ENCODE measurements at regions not wholly inside any gene's neighbourhood (a gene's known extent, or its start where the extent isn't known, plus 50 kb on each side); places are given as distances from the start of the nearest gene placed in this dataset.

DNA sequence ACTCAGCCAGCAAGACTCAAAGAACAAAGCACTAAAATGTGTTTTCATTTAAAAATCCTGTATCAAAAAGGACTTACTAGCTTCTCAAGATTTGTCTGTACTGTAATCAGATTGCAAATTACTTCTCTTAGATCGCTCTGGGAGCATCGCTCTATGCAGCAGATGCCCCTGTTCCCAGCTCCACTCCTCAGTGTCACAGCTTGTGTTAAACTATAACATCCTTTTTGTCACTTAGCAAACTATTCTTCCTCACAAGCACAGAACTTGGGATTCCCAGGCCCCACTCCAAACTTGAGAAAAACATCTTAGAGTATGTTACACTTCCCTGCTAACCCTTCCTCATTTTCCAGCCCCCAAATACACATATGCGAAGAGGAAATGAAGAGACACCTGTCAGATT lies 85.1 kb upstream of the CHRM3 start:
- ChIA-PET CTCF (no interaction called here), POLR2A (no interaction called here)
- Histone ChIP-seq H3K27ac (ENCODE audit: low read length in 2 of 2) (no peak overlapping the region), H3K27me3 (replicated peaks in 1 of 4; ENCODE audit: control extremely low read depth in 1 of 4, control insufficient read depth in 3 of 4, insufficient read depth in 4 of 4, low read length in 3 of 4) (no peaks in the 10 kb centered on the region), H3K79me2 (ENCODE audit: control insufficient read depth, insufficient read depth, low read length) (no peaks in the 10 kb centered on the region), H3K9ac (ENCODE audit: low read length) (no peak overlapping the region), H4K20me1 (ENCODE audit: control insufficient read depth, insufficient read depth, low read length, poor library complexity, severe bottlenecking) (no peaks in the 10 kb centered on the region), H3K9me3 (ENCODE audit: control extremely low read depth in 1 of 3, control insufficient read depth in 2 of 3, insufficient read depth in 1 of 3, low read length in 2 of 3) (no peaks in the 10 kb centered on the region), H2AFZ (ENCODE audit: insufficient read depth, low read depth, low read length, poor library complexity, severe bottlenecking) (no peak overlapping the region), H3K4me1 (ENCODE audit: control insufficient read depth in 2 of 2, insufficient read depth in 2 of 2, low read length in 2 of 2) (no peaks in the 10 kb centered on the region), H3K4me3 (ENCODE audit: control extremely low read depth in 1 of 5, extremely low read depth in 1 of 5, insufficient read depth in 1 of 5, low read depth in 2 of 5, low read length in 4 of 5) (no peak overlapping the region), H3K36me3 (replicated peaks in 1 of 2; ENCODE audit: control extremely low read depth in 1 of 2, control insufficient read depth in 1 of 2, extremely low read depth in 1 of 2, insufficient read depth in 2 of 2, low read length in 1 of 2) (no peaks in the 10 kb centered on the region), H3K4me2 (replicated peaks; ENCODE audit: low read depth, low read length, poor library complexity, severe bottlenecking) (no peak overlapping the region)
- intact Hi-C loops (cut with micrococcal nuclease): no loop called here
- no peaks in the 10 kb centered on the region for H3K27me3 Mint-ChIP-seq
- 100% methylated on average over 2 of the region's 3 CpGs for WGBS (ENCODE audit: insufficient coverage)
- no peaks in the 10 kb centered on the region for H3K4me1 Mint-ChIP-seq
- ATAC-seq (ENCODE audit: low read depth): no peak
- TF ChIP-seq EZH2 (IDR thresholded peaks at IDR 0.05; ENCODE audit: borderline replicate concordance, insufficient read depth, low read depth, low read length, poor library complexity, severe bottlenecking): no peak
- TF ChIP-seq, protein P1, sequence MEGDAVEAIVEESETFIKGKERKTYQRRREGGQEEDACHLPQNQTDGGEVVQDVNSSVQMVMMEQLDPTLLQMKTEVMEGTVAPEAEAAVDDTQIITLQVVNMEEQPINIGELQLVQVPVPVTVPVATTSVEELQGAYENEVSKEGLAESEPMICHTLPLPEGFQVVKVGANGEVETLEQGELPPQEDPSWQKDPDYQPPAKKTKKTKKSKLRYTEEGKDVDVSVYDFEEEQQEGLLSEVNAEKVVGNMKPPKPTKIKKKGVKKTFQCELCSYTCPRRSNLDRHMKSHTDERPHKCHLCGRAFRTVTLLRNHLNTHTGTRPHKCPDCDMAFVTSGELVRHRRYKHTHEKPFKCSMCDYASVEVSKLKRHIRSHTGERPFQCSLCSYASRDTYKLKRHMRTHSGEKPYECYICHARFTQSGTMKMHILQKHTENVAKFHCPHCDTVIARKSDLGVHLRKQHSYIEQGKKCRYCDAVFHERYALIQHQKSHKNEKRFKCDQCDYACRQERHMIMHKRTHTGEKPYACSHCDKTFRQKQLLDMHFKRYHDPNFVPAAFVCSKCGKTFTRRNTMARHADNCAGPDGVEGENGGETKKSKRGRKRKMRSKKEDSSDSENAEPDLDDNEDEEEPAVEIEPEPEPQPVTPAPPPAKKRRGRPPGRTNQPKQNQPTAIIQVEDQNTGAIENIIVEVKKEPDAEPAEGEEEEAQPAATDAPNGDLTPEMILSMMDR (IDR thresholded peaks at IDR 0.05): no peak
- H3K9me3 Mint-ChIP-seq (ENCODE audit: insufficient read depth): peaks cover 4% of the 10 kb centered on the region
- H3K4me3 Mint-ChIP-seq: no peak overlapping the region
- no peak overlapping the region for H3K27ac Mint-ChIP-seq
- no peak for DNase-seq

DNA sequence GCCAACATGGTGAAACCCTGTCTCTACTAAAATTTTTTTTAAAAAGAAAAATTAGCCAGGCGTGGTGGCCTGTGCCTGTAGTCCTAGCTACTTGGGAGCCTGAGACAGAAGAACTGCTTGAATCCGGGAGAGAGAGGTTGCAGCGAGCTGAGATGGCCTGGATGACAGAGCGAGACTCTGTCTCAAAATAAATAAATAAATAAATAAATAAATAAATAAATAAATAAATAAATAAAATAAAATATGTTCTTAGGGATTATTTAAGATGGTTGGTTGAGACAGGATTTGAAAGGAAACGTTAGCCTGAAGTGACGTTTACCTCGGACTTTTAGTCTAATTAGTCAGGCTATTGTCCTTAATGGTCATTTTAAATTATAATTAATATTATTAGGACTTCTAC lies 88.5 kb upstream of the CHRM3 start:
- H3K4me1 Mint-ChIP-seq: no peaks in the 10 kb centered on the region
- H3K9me3 ChIP-seq (ENCODE audit: control extremely low read depth in 1 of 3, control insufficient read depth in 2 of 3, insufficient read depth in 1 of 3, low read length in 2 of 3): no peaks in the 10 kb centered on the region
- no peak overlapping the region for H2AFZ ChIP-seq (ENCODE audit: insufficient read depth, low read depth, low read length, poor library complexity, severe bottlenecking)
- DNase-seq: no peak
- H3K79me2 ChIP-seq (ENCODE audit: control insufficient read depth, insufficient read depth, low read length): no peaks in the 10 kb centered on the region
- no peak overlapping the region for H3K4me2 ChIP-seq (replicated peaks; ENCODE audit: low read depth, low read length, poor library complexity, severe bottlenecking)
- no peak overlapping the region for H3K9ac ChIP-seq (ENCODE audit: low read length)
- 86% methylated on average over 1 of the region's 7 CpGs for WGBS (ENCODE audit: insufficient coverage)
- H3K9me3 Mint-ChIP-seq (ENCODE audit: insufficient read depth): peaks cover 2% of the 10 kb centered on the region
- TF ChIP-seq EZH2 (IDR thresholded peaks at IDR 0.05; ENCODE audit: borderline replicate concordance, insufficient read depth, low read depth, low read length, poor library complexity, severe bottlenecking): no peak
- TF ChIP-seq, protein P1 (IDR thresholded peaks at IDR 0.05): no peak
- H3K27me3 ChIP-seq (replicated peaks in 1 of 4; ENCODE audit: control extremely low read depth in 1 of 4, control insufficient read depth in 3 of 4, insufficient read depth in 4 of 4, low read length in 3 of 4): no peaks in the 10 kb centered on the region
- no peaks in the 10 kb centered on the region for H3K27me3 Mint-ChIP-seq
- no peaks in the 10 kb centered on the region for H3K4me1 ChIP-seq (ENCODE audit: control insufficient read depth in 2 of 2, insufficient read depth in 2 of 2, low read length in 2 of 2)
- ATAC-seq (ENCODE audit: low read depth): no peak
- ChIA-PET CTCF (no interaction called here), POLR2A (no interaction called here)
- H3K36me3 ChIP-seq (replicated peaks in 1 of 2; ENCODE audit: control extremely low read depth in 1 of 2, control insufficient read depth in 1 of 2, extremely low read depth in 1 of 2, insufficient read depth in 2 of 2, low read length in 1 of 2): no peaks in the 10 kb centered on the region
- H3K4me3 Mint-ChIP-seq: no peak overlapping the region
- H3K27ac ChIP-seq (ENCODE audit: low read length in 2 of 2): no peak overlapping the region
- no peaks in the 10 kb centered on the region for H4K20me1 ChIP-seq (ENCODE audit: control insufficient read depth, insufficient read depth, low read length, poor library complexity, severe bottlenecking)
- H3K4me3 ChIP-seq (ENCODE audit: control extremely low read depth in 1 of 5, extremely low read depth in 1 of 5, insufficient read depth in 1 of 5, low read depth in 2 of 5, low read length in 4 of 5): no peak overlapping the region
- intact Hi-C loops (cut with micrococcal nuclease): no loop called here
- no peak overlapping the region for H3K27ac Mint-ChIP-seq

All from B cell (primary cell).